ENCODE measurements at regions not wholly inside any gene's neighbourhood (a gene's known extent, or its start where the extent isn't known, plus 50 kb on each side); places are given as distances from the start of the nearest gene placed in this dataset.

- H3K4me3 ChIP-seq (ENCODE audit: low read depth, low read length), result no peak overlapping the region
- no peak for TF ChIP-seq CTCF (conservative IDR thresholded peaks at IDR 0.05; ENCODE audit: low read depth, low read length)
- DNase-seq (ENCODE audit: low read depth), result no peak
Measured at GRCh38 chr5:54717459-54717858, 199.9 kb downstream of the SNX18 start.

- no peak for TF ChIP-seq CTCF (conservative IDR thresholded peaks at IDR 0.05; ENCODE audit: low read depth, low read length)
Measured at GRCh38 chr5:54713923-54714581, 196.5 kb downstream of the SNX18 start.

GRCh38 chr5:54709096-54709495, 191.5 kb downstream of the SNX18 start:
- DNase-seq (ENCODE audit: low read depth), result no peak
- no peak for TF ChIP-seq CTCF (conservative IDR thresholded peaks at IDR 0.05; ENCODE audit: low read depth, low read length)
- H3K4me3 ChIP-seq (ENCODE audit: low read depth, low read length), result no peak overlapping the region

More at GRCh38 chr5:54713923-54714581, 196.5 kb downstream of the SNX18 start:
- H3K4me3 ChIP-seq (ENCODE audit: low read depth, low read length), result no peak overlapping the region
- peak; percentile 85 for DNase-seq (ENCODE audit: low read depth)

- H3K4me3 ChIP-seq (ENCODE audit: low read depth, low read length), result no peak overlapping the region
- DNase-seq (ENCODE audit: low read depth), result no peak
- no peak for TF ChIP-seq CTCF (conservative IDR thresholded peaks at IDR 0.05; ENCODE audit: low read depth, low read length)
Measured at GRCh38 chr5:54707841-54708240, 190.3 kb downstream of the SNX18 start.

- no peak overlapping the region for H3K4me3 ChIP-seq (ENCODE audit: low read depth, low read length)
- no peak for TF ChIP-seq CTCF (conservative IDR thresholded peaks at IDR 0.05; ENCODE audit: low read depth, low read length)
- no peak for DNase-seq (ENCODE audit: low read depth)
Measured at GRCh38 chr5:54705994-54706653, 188.6 kb downstream of the SNX18 start.

- no peak for DNase-seq (ENCODE audit: low read depth)
- H3K4me3 ChIP-seq (ENCODE audit: low read depth, low read length), result no peak overlapping the region
- no peak for TF ChIP-seq CTCF (conservative IDR thresholded peaks at IDR 0.05; ENCODE audit: low read depth, low read length)
Measured at GRCh38 chr5:54704825-54705224, 187.3 kb downstream of the SNX18 start.

- no peak for DNase-seq (ENCODE audit: low read depth)
- H3K4me3 ChIP-seq (ENCODE audit: low read depth, low read length), result no peak overlapping the region
Measured at GRCh38 chr5:54704333-54704732, 186.8 kb downstream of the SNX18 start.

More at GRCh38 chr5:54704333-54704732, 186.8 kb downstream of the SNX18 start:
- no peak for TF ChIP-seq CTCF (conservative IDR thresholded peaks at IDR 0.05; ENCODE audit: low read depth, low read length)

Data from choroid plexus epithelial cell (primary cell).